SK-N-MC (cell line): ENCODE measurements at regions not wholly inside any gene's neighbourhood (a gene's known extent, or its start where the extent isn't known, plus 50 kb on each side); places are given as distances from the start of the nearest gene placed in this dataset.
"Not testable (repeated sequence)": the region's sequence is repeated elsewhere in the genome, so short reads cannot be mapped to it uniquely, and the experiment has no call there.

Experiments used
- EZH2 ChIP-seq: fragments of 200-600 bp; sonication (generic); IDR thresholded peaks from one replicate; pipeline ENCODE4 v1.6.1; 2017; ENCODE audit warnings: antibody characterized with exemption
- POLR2AphosphoS5 ChIP-seq: IDR thresholded peaks from 2 replicates; pipeline ENCODE4 v1.6.1; 2012; ENCODE audit warnings: mild to moderate bottlenecking, low read depth, low read length, borderline replicate concordance

DNA sequence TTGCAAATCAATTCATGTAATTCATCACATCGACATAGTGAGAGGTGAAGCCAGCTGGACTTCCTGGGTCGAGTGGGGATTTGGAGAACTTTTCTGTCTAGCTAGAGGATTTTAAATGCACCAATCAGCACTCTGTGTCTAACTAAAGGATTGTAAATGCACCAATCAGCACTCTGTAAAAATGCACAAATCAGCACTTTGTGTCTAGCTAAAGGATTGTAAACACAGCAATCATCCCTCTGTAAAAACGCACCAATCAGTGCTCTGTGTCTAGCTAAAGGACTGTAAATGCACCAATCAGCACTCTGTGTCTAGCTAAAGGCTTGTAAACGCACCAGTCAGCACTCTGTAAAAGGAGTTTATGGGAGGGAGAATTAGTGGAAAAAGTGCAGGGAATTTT lies 454.0 kb upstream of the GRM7 start:
- not testable (repeated sequence) for TF ChIP-seq EZH2, POLR2AphosphoS5
